NB4 (cell line): ENCODE measurements at regions not wholly inside any gene's neighbourhood (a gene's known extent, or its start where the extent isn't known, plus 50 kb on each side); places are given as distances from the start of the nearest gene placed in this dataset.
A peak's percentile ranks its signal among the peaks of the same experiment; 100 is the strongest.

ENCODE experiments used
- DNase-seq: peaks from one replicate; pipeline ENCODE4 v3.0.0; 2010; ENCODE audit warnings: low read depth
- H3K4me3 ChIP-seq: one replicate; pipeline ENCODE4 v1.5.1; 2011; ENCODE audit warnings: mild to moderate bottlenecking, low read depth, low read length, moderate library complexity
- MAX ChIP-seq: IDR thresholded peaks from 2 replicates; pipeline ENCODE4 v1.6.1; 2011; ENCODE audit warnings: low read depth, low read length
- MYC ChIP-seq: IDR thresholded peaks from 2 replicates; pipeline ENCODE4 v1.6.1; 2011; ENCODE audit warnings: low read depth, low read length
- POLR2A ChIP-seq: IDR thresholded peaks from 2 replicates; pipeline ENCODE4 v1.6.1; 2011; ENCODE audit warnings: mild to moderate bottlenecking; ENCODE audit not compliant: insufficient read length; ENCODE audit errors: extremely low read depth
- TF ChIP-seq, protein P1 (sequence below): IDR thresholded peaks from one replicate; pipeline ENCODE4 v1.5.1; 2012; ENCODE audit warnings: low read depth, low read length

- no peak for DNase-seq
- no peak for TF ChIP-seq MAX
- TF ChIP-seq MYC, result no peak
- no peak for TF ChIP-seq POLR2A
- TF ChIP-seq, protein P1, sequence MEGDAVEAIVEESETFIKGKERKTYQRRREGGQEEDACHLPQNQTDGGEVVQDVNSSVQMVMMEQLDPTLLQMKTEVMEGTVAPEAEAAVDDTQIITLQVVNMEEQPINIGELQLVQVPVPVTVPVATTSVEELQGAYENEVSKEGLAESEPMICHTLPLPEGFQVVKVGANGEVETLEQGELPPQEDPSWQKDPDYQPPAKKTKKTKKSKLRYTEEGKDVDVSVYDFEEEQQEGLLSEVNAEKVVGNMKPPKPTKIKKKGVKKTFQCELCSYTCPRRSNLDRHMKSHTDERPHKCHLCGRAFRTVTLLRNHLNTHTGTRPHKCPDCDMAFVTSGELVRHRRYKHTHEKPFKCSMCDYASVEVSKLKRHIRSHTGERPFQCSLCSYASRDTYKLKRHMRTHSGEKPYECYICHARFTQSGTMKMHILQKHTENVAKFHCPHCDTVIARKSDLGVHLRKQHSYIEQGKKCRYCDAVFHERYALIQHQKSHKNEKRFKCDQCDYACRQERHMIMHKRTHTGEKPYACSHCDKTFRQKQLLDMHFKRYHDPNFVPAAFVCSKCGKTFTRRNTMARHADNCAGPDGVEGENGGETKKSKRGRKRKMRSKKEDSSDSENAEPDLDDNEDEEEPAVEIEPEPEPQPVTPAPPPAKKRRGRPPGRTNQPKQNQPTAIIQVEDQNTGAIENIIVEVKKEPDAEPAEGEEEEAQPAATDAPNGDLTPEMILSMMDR, result no peak
- H3K4me3 ChIP-seq, result no peak overlapping the region
Observed at GRCh38 chr3:176683382-176683781, 513.9 kb downstream of the TBL1XR1 start.

- H3K4me3 ChIP-seq, result no peak overlapping the region
- peak; percentile 38 for DNase-seq
- TF ChIP-seq POLR2A (no peak), MAX (no peak), MYC (no peak)
- TF ChIP-seq, protein P1, result no peak
Observed at GRCh38 chr3:176663837-176664831, 533.1 kb downstream of the TBL1XR1 start.

- DNase-seq, result no peak
- H3K4me3 ChIP-seq, result no peak overlapping the region
- TF ChIP-seq POLR2A (no peak), MAX (no peak), MYC (no peak)
- TF ChIP-seq, protein P1, result no peak
Observed at GRCh38 chr3:176663387-176663786, 533.9 kb downstream of the TBL1XR1 start.

DNA sequence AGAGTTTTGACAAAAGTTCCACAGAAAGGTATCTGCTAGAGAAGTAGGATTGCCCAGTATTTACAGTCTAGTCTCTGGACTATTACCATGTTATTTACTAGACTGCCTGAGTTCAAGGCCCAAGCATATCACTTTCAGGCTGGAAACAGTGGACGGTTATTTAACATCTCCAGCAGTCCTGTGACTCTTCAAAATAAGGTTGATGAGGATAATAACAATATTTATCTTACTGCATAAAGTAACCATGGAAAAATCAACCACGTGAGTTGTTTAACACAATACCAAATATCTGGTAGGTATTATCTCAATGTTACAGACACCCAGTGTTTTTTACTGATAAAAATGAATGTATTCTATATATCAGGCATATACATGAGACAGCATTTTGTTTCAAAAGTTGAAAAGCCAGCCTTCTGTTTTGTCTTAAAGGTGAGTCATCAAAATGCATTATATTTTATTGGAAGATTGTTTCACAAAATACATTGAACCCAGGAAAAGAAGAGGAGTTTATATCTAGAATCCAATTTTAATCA, 535.8 kb downstream of the TBL1XR1 start:
- no peak for TF ChIP-seq MYC
- TF ChIP-seq, protein P1, result no peak
- TF ChIP-seq POLR2A, result no peak
- no peak for TF ChIP-seq MAX
- H3K4me3 ChIP-seq, result no peak overlapping the region
- no peak for DNase-seq

- TF ChIP-seq MAX, result no peak
- TF ChIP-seq, protein P1, result no peak
- no peak for TF ChIP-seq MYC
- TF ChIP-seq POLR2A, result no peak
- H3K4me3 ChIP-seq, result no peak overlapping the region
- no peak for DNase-seq
Observed at GRCh38 chr3:176655404-176656094, 541.7 kb downstream of the TBL1XR1 start.
